WTC11 (cell line): ENCODE measurements at regions not wholly inside any gene's neighbourhood (a gene's known extent, or its start where the extent isn't known, plus 50 kb on each side); places are given as distances from the start of the nearest gene placed in this dataset.

Experiments used
- ATAC-seq: fragments of 200-7000 bp; cut with Tn5 transposase; 2 replicates; pipeline ENCODE4 v1.10.0; 2021; ENCODE audit warnings: mild to moderate bottlenecking, moderate library complexity
- CTCF ChIA-PET: fragments of 300-600 bp; sonication (Branson Sonifier 250); formaldehyde crosslinking; loops from one replicate; lab custom pipeline; 2021; ENCODE audit warnings: antibody characterized with exemption; lab: Charles Lee
- POLR2A ChIA-PET: fragments of 350-600 bp; sonication (Branson Sonifier 250); formaldehyde crosslinking; loops from one replicate; lab custom pipeline; 2021; ENCODE audit warnings: antibody characterized with exemption; lab: Charles Lee
- DNase-seq: peaks from one replicate; pipeline ENCODE4 v3.0.0; 2021; ENCODE audit warnings: low spot score
- H3K27ac Mint-ChIP-seq: 2 replicates; pipeline ENCODE4 v1.8.0; 2021; ENCODE audit warnings: mixed read lengths
- H3K27me3 Mint-ChIP-seq: 2 replicates; pipeline ENCODE4 v1.8.0; 2021; ENCODE audit warnings: low read depth, mild to moderate bottlenecking, moderate library complexity, mixed read lengths
- H3K36me3 Mint-ChIP-seq: 2 replicates; pipeline ENCODE4 v1.8.0; 2021; ENCODE audit warnings: mixed read lengths
- H3K4me1 Mint-ChIP-seq: 2 replicates; pipeline ENCODE4 v1.8.0; 2022; ENCODE audit warnings: mixed read lengths
- H3K4me3 Mint-ChIP-seq: 2 replicates; pipeline ENCODE4 v1.8.0; 2021; ENCODE audit warnings: mild to moderate bottlenecking, moderate library complexity, mixed read lengths
- H3K9me3 Mint-ChIP-seq: 2 replicates; pipeline ENCODE4 v1.8.0; 2021; ENCODE audit warnings: mixed read lengths
- ARID4B ChIP-seq: sonication (generic); formaldehyde crosslinking; IDR thresholded peaks from 2 replicates; pipeline ENCODE4 v1.8.0; 2023; ENCODE audit warnings: missing genetic modification reagents, mild to moderate bottlenecking, borderline replicate concordance
- ATF1 ChIP-seq: sonication (generic); formaldehyde crosslinking; IDR thresholded peaks from 2 replicates; pipeline ENCODE4 v1.8.1; 2023; ENCODE audit warnings: mild to moderate bottlenecking, moderate library complexity, missing genetic modification reagents
- CREM ChIP-seq: sonication (generic); formaldehyde crosslinking; IDR thresholded peaks from 2 replicates; pipeline ENCODE4 v1.8.1; 2022; ENCODE audit warnings: mild to moderate bottlenecking, missing genetic modification reagents, moderate library complexity
- E2F1 ChIP-seq: sonication (generic); formaldehyde crosslinking; IDR thresholded peaks from 2 replicates; pipeline ENCODE4 v1.8.0; 2022; ENCODE audit warnings: mild to moderate bottlenecking, missing genetic modification reagents
- ESRRA ChIP-seq: sonication (generic); formaldehyde crosslinking; IDR thresholded peaks from 2 replicates; pipeline ENCODE4 v1.8.1; 2022; ENCODE audit warnings: mild to moderate bottlenecking, missing genetic modification reagents, borderline replicate concordance
- ETV6 ChIP-seq: sonication (generic); formaldehyde crosslinking; IDR thresholded peaks from 2 replicates; pipeline ENCODE4 v1.8.1; 2022; ENCODE audit warnings: mild to moderate bottlenecking, missing genetic modification reagents
- FOXK1 ChIP-seq: sonication (generic); formaldehyde crosslinking; IDR thresholded peaks from 2 replicates; pipeline ENCODE4 v1.8.0; 2022; ENCODE audit warnings: mild to moderate bottlenecking, moderate library complexity, missing genetic modification reagents
- FOXP1 ChIP-seq: sonication (generic); formaldehyde crosslinking; IDR thresholded peaks from 2 replicates; pipeline ENCODE4 v1.8.0; 2022; ENCODE audit warnings: missing genetic modification reagents, mild to moderate bottlenecking, moderate library complexity, borderline replicate concordance
- GABPB1 ChIP-seq: sonication (generic); formaldehyde crosslinking; IDR thresholded peaks from 2 replicates; pipeline ENCODE4 v1.8.1; 2023; ENCODE audit warnings: mild to moderate bottlenecking, missing genetic modification reagents
- NFYB ChIP-seq: sonication (generic); formaldehyde crosslinking; conservative IDR thresholded peaks from 2 replicates; pipeline ENCODE4 v1.8.0; 2022; ENCODE audit warnings: low read depth, missing genetic modification reagents
- OVOL2 ChIP-seq: fragments of 250-450 bp; sonication (Bioruptor Pico); IDR thresholded peaks from 2 replicates; pipeline ENCODE4 v1.9.0; 2021; ENCODE audit warnings: mild to moderate bottlenecking, borderline replicate concordance
- PRDM15 ChIP-seq: sonication (generic); formaldehyde crosslinking; IDR thresholded peaks from 2 replicates; pipeline ENCODE4 v1.8.0; 2022; ENCODE audit warnings: missing genetic modification reagents
- RELA ChIP-seq: sonication (generic); formaldehyde crosslinking; IDR thresholded peaks from 2 replicates; pipeline ENCODE4 v1.8.1; 2022; ENCODE audit warnings: missing genetic modification reagents, mild to moderate bottlenecking, borderline replicate concordance
- RORB ChIP-seq: fragments of 250-450 bp; sonication (Bioruptor Pico); IDR thresholded peaks from 2 replicates; pipeline ENCODE4 v1.9.0; 2021; ENCODE audit warnings: mild to moderate bottlenecking
- SMAD3 ChIP-seq: sonication (generic); formaldehyde crosslinking; IDR thresholded peaks from 2 replicates; pipeline ENCODE4 v1.8.0; 2022; ENCODE audit warnings: missing genetic modification reagents, mild to moderate bottlenecking, borderline replicate concordance
- STAT6 ChIP-seq: sonication (generic); formaldehyde crosslinking; conservative IDR thresholded peaks from 2 replicates; pipeline ENCODE4 v1.8.1; 2023; ENCODE audit warnings: mild to moderate bottlenecking, low read depth, missing genetic modification reagents, moderate library complexity
- TEAD1 ChIP-seq: sonication (generic); formaldehyde crosslinking; IDR thresholded peaks from 2 replicates; pipeline ENCODE4 v1.8.0; 2022; ENCODE audit warnings: mild to moderate bottlenecking, missing genetic modification reagents
- USF1 ChIP-seq: sonication (generic); formaldehyde crosslinking; IDR thresholded peaks from 2 replicates; pipeline ENCODE4 v1.8.0; 2022; ENCODE audit warnings: mild to moderate bottlenecking, missing genetic modification reagents
- ZNF121 ChIP-seq: sonication (generic); formaldehyde crosslinking; IDR thresholded peaks from 2 replicates; pipeline ENCODE4 v1.8.0; 2023; ENCODE audit warnings: missing genetic modification reagents
- ZNF396 ChIP-seq: fragments of 250-450 bp; sonication (Bioruptor Pico); IDR thresholded peaks from 2 replicates; pipeline ENCODE4 v1.8.0; 2021; ENCODE audit warnings: mild to moderate bottlenecking, moderate library complexity, borderline replicate concordance
- ZNF423 ChIP-seq: fragments of 250-450 bp; sonication (Bioruptor Pico); IDR thresholded peaks from 2 replicates; pipeline ENCODE4 v2.1.2; 2022; ENCODE audit warnings: mild to moderate bottlenecking, moderate library complexity
- ZSCAN18 ChIP-seq: fragments of 250-450 bp; sonication (Bioruptor Pico); IDR thresholded peaks from 2 replicates; pipeline ENCODE4 v2.1.2; 2022; ENCODE audit warnings: mild to moderate bottlenecking, moderate library complexity

GRCh38 chr11:123338266-123338800, 91.7 kb upstream of the GRAMD1B start:
- Mint-ChIP-seq H3K27ac (no peak overlapping the region), H3K27me3 (peaks cover 8% of the 10 kb centered on the region; the same call in 1 of the 2 replicates), H3K4me3 (no peak overlapping the region), H3K9me3 (peaks cover 48% of the 10 kb centered on the region), H3K4me1 (no peaks in the 10 kb centered on the region), H3K36me3 (peaks cover 17% of the 10 kb centered on the region)
- ATAC-seq, result no peak
- DNase-seq, result no peak
- ChIA-PET POLR2A (no interaction called here), CTCF (interaction anchor here (1.7 to 2.1 kb wide), 2 partner anchors 33 to 69 kb away, joined by 6 to 7 read pairs; no protein-coding TSS in a partner anchor)
- TF ChIP-seq E2F1 (CRISPR knock-in tag) (no peak), CREM (no peak), ATF1 (CRISPR knock-in tag) (no peak), FOXK1 (no peak), ZNF423 (CRISPR knock-in tag) (no peak), USF1 (CRISPR knock-in tag) (no peak), ESRRA (CRISPR knock-in tag) (no peak)

GRCh38 chr11:123334925-123335324, 95.1 kb upstream of the GRAMD1B start:
- Mint-ChIP-seq H3K9me3 (peaks cover 38% of the 10 kb centered on the region), H3K27me3 (peaks cover 8% of the 10 kb centered on the region; the same call in 1 of the 2 replicates), H3K27ac (no peak overlapping the region), H3K36me3 (peaks cover 23% of the 10 kb centered on the region), H3K4me1 (peaks cover 14% of the 10 kb centered on the region), H3K4me3 (no peak overlapping the region)
- no peak for DNase-seq
- ChIA-PET CTCF (no interaction called here), POLR2A (no interaction called here)
- no peak for TF ChIP-seq NFYB
- TF ChIP-seq OVOL2 (CRISPR knock-in tag), result no peak
- no peak for TF ChIP-seq GABPB1
- no peak for TF ChIP-seq ETV6 (CRISPR knock-in tag)
- TF ChIP-seq ZNF396 (CRISPR knock-in tag), result no peak
- TF ChIP-seq ZNF121 (CRISPR knock-in tag), result no peak
- TF ChIP-seq STAT6 (CRISPR knock-in tag), result no peak
- no peak for TF ChIP-seq TEAD1 (CRISPR knock-in tag)
- no peak for TF ChIP-seq PRDM15
- no peak for TF ChIP-seq FOXP1
- TF ChIP-seq RELA (CRISPR knock-in tag), result no peak
- no peak for TF ChIP-seq RORB
- TF ChIP-seq ZSCAN18 (CRISPR knock-in tag), result no peak
- no peak for TF ChIP-seq SMAD3 (CRISPR knock-in tag)
- no peak for TF ChIP-seq ZNF423 (CRISPR knock-in tag)
- no peak for TF ChIP-seq ARID4B (CRISPR knock-in tag)
- TF ChIP-seq ESRRA (CRISPR knock-in tag), result no peak
- no peak for ATAC-seq
